Stimulated activated CD8-positive, alpha-beta memory T cell treated with anti-CD3 and anti-CD28 coated beads, Interleukin-2, amount 100 ng/mL, for 1 hour (primary cell): ENCODE measurements at regions not wholly inside any gene's neighbourhood (a gene's known extent, or its start where the extent isn't known, plus 50 kb on each side); places are given as distances from the start of the nearest gene placed in this dataset.
"Not testable (repeated sequence)": the region's sequence is repeated elsewhere in the genome, so short reads cannot be mapped to it uniquely, and the experiment has no call there.

ENCODE experiments used
- DNase-seq, 2 donors: peaks; one replicate each; pipeline ENCODE4 v3.0.0-alpha.2; 2020; ENCODE audit warnings: low read depth in 2 of 2

DNA sequence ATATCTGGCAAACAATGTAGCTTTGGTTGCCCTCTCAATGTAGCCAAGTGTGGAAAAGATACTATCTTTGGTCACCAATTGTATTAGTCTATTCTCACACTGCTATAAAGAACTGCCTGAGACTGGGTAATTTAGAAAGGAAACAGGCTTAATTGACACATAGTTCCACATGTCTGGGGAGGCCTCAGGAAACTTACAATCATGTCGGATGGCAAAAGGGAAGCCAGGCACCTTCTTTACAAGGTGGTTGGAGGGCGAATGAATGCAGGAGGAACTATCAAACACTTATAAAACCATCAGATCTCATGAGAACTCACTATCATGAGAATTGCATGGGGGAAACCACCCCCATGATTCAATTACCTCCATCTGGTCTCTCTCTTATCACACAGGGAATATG is 133.1 kb upstream of the TBCA start:
- no peak for DNase-seq

- DNase-seq = no peak
Observed at GRCh38 chr5:77908787-77909186, 132.6 kb upstream of the TBCA start.

DNA sequence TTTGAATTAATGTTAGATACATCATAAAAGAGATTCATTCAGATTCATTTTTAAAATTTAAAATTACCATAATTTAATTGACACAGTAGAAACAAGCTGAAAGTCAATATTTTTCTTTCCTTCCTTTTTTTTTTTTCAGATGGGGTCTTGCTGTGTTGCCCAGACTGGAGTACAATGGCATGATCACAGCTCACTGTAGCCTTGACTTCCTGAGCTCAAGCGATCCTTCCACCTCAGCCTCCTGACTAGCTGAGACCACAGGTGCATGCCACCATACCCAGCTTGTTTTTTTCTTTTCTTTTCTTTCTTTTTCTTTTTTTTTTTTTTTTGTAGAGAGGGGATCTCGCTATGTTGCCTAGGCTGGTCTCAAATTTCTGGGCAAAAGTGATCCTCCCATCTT is 131.6 kb upstream of the TBCA start:
- DNase-seq = no peak

DNA sequence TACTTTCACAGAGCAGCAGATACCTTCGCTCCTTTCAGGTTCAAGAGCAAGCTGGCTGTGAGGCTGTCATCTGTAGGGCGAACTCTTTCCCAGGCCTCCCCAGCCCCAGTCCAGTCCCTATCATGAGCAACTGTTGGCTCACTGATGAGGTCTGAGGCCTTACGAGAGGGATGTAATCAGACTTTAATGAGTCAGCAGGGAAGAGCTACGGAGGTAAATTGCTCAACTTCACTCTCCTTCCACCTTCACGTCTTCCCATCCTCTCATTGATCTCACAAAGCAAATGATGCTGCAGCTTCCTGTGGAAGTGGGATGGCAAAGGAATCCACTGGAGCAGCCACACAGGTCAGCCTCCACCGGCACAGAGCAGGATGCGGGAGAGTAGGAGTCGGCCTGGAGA is 130.7 kb upstream of the TBCA start:
- DNase-seq = no peak

GRCh38 chr5:77904362-77904761 is 128.2 kb upstream of the TBCA start:
- DNase-seq = no peak

GRCh38 chr5:77900691-77901090 is 124.6 kb upstream of the TBCA start:
- no peak for DNase-seq

GRCh38 chr5:77898385-77898784 is 122.2 kb upstream of the TBCA start:
- no peak for DNase-seq

GRCh38 chr5:77896338-77896737 is 120.2 kb upstream of the TBCA start:
- DNase-seq = no peak

- DNase-seq = not testable (repeated sequence)
Observed at GRCh38 chr5:77894103-77894502, 118.0 kb upstream of the TBCA start.

DNA sequence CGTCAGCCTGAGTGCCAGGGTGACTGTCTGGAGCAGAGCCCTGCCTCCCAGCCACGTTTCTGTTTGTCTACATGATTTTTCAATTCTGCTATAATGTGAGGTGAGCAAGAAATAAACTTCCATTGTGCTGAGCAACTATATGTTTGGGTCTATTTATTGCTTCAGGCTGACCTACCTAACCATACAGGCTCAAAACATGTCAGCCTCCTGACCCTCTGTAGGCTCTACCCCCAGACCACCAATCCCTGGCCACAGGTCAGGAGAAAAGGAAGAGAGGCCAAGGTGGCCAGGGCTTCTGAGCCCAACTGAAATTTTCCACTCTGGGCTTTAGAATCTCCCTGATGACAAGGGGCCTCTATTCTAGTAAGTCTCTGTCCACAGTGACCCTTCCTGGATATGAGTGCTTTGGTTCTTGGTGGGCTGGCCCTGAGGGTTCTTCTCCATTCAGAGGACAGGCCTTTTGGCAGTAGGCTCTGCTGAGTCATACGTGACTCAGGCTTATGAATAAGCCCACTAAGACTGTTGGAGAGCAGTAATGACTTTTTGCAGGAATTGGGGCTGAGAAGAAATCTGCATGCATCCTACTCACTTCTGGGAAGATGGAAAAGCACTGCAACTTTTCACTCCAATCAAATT is 117.2 kb upstream of the TBCA start:
- DNase-seq = no peak

- no peak for DNase-seq
Observed at GRCh38 chr5:77892061-77893010, 116.2 kb upstream of the TBCA start.

DNA sequence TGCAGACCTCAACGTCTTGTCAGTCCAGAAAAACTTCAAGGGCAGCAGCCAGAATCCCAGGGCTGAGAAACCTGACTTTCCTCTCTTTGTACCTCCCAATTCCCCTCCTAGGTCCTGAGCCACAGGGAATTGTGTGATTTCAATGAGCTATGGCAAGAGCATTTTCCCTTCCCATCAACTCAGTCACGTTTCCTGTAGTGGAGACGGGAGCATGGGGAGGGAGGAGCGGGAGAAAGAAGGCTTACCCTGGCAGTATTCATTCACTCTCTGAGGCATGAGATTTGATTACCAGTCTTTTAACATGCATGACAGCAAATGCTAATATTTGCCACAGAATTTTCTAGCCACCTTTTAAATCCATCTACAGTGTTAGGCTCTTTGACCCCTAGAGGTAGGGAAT is 109.4 kb upstream of the TBCA start:
- DNase-seq = no peak

DNA sequence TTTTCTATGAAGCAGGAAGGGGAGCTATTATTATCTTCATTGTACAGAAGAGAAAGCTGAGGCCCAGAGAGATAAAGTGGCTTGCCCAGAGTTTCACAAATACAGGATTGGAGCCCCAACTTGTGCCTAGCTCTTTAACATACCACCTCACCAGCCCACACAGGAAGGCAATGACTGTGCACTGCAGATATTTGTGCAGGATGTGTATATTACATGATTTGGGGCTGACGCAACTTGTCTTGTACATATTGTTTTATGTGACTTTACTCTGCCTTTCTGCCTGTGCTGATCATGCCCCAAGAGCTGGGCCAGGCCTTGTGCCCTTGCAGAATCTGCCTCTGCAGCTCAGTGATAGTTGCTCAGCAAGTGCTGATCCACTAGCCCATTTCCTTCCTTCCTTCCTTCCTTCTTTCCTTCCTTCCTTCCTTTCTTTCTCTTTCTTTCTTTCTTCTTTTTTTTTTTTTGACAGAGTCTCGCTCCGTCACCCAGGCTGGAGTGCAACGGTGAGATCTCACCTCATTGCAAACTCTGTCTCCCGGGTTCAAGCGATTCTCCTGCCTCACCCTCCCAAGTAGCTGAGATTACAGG is 106.6 kb upstream of the TBCA start:
- no peak for DNase-seq

DNA sequence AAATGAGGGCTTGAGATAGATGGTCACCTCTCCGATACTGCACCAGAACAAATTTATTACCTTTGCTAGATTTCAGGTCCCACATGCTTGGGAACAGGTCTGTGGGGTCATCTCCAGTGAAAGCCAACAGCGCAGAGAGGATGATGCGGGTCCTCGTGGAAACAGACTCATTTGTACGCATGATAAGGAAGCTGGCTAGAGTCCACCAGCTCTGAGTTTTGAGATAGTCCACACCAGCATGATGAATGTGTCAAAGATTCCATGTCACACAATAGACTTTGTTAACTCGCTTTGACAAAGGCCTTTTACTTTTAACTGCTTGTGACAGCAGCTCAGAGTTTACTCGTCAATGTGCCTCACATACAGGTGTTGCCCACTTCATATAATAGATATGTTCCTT is 105.4 kb upstream of the TBCA start:
- DNase-seq = no peak

- DNase-seq = no peak
Observed at GRCh38 chr5:77877516-77878355, 101.6 kb upstream of the TBCA start.

DNA sequence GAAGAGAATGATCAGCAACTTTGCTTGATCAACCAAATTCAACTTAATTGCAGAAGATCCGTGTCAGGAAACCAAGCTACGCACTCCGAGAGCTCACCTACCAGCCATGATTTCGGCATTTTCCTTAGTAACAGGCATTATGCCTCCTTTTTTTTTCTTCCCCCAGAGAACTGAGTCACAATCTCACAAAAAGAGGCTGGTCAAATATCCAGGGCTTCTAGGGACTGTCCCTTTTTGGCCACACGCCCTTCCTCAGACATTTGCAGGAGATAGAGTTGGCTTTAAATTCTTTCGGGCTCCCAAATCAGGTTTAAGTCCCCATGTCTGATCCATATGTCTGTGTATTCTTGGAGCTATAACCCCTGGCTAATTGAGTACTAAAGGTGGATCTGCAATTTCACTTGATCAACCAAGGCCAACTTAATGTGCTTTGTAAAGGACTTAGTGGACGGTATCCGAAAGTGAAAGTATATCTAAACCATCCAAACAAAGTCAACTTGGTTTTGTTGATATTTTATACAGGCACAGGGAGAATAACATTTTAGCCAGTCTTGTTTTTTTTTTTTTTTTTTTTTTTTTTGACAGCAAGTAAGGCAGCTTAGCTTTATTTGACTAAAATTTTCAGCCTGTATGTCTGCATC is 100.8 kb upstream of the TBCA start:
- no peak for DNase-seq

GRCh38 chr5:77876316-77876715 is 100.2 kb upstream of the TBCA start:
- no peak for DNase-seq

GRCh38 chr5:77874691-77875090 is 98.6 kb upstream of the TBCA start:
- DNase-seq = no peak

GRCh38 chr5:77873239-77873638 is 97.1 kb upstream of the TBCA start:
- no peak for DNase-seq

DNA sequence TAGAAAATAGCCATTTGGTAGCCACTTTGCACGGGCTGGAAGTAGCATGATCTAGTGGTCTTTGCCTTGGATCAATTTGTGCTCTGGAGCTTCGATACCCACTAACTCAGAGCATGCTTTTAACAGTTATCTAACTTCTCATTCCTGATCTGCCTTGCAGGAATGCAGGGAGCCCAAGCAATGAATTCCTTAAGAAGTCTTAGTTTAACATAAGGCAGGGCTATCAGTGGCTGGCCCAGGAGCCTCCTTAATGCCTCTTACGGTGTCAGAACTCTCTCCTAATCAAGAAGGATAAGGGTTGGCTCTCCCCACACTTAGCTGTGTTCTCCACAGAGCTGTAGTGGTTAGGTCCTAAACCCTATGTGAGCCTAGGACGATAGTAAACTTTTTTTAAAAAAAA is 95.8 kb upstream of the TBCA start:
- no peak for DNase-seq

DNA sequence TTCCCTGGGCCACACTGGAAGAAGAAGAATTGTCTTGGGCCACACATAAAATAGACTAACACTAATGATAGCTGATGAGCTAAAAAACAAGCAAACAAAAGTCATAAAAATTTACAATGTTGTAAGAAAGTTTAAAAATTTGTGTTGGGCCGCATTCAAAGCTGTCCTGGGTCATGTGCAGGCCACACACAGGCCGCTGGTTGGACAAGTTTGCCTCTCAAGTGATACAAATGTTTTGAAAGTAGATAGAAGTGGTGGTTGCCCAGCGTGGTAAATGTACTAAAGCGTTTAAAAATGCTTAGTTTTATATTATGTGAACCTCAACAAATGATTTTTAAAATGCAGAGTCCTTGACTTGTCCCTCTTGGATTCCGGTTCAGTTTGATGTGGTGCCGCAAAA is 94.9 kb upstream of the TBCA start:
- DNase-seq = no peak
